Type B pancreatic cell (in vitro differentiated cells): ENCODE measurements at regions not wholly inside any gene's neighbourhood (a gene's known extent, or its start where the extent isn't known, plus 50 kb on each side); places are given as distances from the start of the nearest gene placed in this dataset.

Experiments
- DNase-seq: peaks from one replicate; pipeline ENCODE4 v3.0.0; 2021; ENCODE audit warnings: mixed read lengths; ENCODE audit not compliant: unreplicated experiment; ENCODE audit errors: extremely low spot score
- H3K27ac Mint-ChIP-seq: 2 replicates; pipeline ENCODE4 v1.8.0; 2021; ENCODE audit warnings: mild to moderate bottlenecking, mixed read lengths
- H3K27me3 Mint-ChIP-seq: 2 replicates; pipeline ENCODE4 v1.8.0; 2021; ENCODE audit warnings: mixed read lengths
- H3K36me3 Mint-ChIP-seq: 2 replicates; pipeline ENCODE4 v1.8.0; 2021; ENCODE audit warnings: mixed read lengths
- H3K4me1 Mint-ChIP-seq: one replicate; pipeline ENCODE4 v1.8.0; 2021; ENCODE audit warnings: mixed read lengths; ENCODE audit not compliant: unreplicated experiment
- H3K4me3 Mint-ChIP-seq: 2 replicates; pipeline ENCODE4 v1.8.0; 2021; ENCODE audit warnings: mild to moderate bottlenecking, mixed read lengths
- H3K9me3 Mint-ChIP-seq: 2 replicates; pipeline ENCODE4 v1.8.0; 2021; ENCODE audit warnings: mixed read lengths
- CTCF ChIP-seq: fragments of 200-600 bp; sonication (generic); conservative IDR thresholded peaks from 2 replicates; pipeline ENCODE4 v1.5.0; 2021; ENCODE audit warnings: antibody characterized with exemption, mild to moderate bottlenecking

- Mint-ChIP-seq H3K27ac (no peak overlapping the region), H3K4me1 (no peaks in the 10 kb centered on the region), H3K36me3 (no peaks in the 10 kb centered on the region), H3K27me3 (no peaks in the 10 kb centered on the region), H3K9me3 (no peaks in the 10 kb centered on the region), H3K4me3 (no peak overlapping the region)
- no peak for TF ChIP-seq CTCF
- no peak for DNase-seq
These were observed 153.0 kb upstream of the ROBO2 start for GRCh38 chr3:76886761-76887500.

GRCh38 chr3:76888856-76889255, 151.0 kb upstream of the ROBO2 start:
- no peak for DNase-seq
- no peak overlapping the region for H3K27ac Mint-ChIP-seq
- H3K36me3 Mint-ChIP-seq: no peaks in the 10 kb centered on the region
- no peak overlapping the region for H3K4me3 Mint-ChIP-seq
- no peaks in the 10 kb centered on the region for H3K9me3 Mint-ChIP-seq
- no peaks in the 10 kb centered on the region for H3K27me3 Mint-ChIP-seq
- TF ChIP-seq CTCF: no peak
- H3K4me1 Mint-ChIP-seq: peaks cover under 1% of the 10 kb centered on the region

- TF ChIP-seq CTCF: no peak
- no peaks in the 10 kb centered on the region for H3K36me3 Mint-ChIP-seq
- H3K4me3 Mint-ChIP-seq: no peak overlapping the region
- no peak for DNase-seq
- no peaks in the 10 kb centered on the region for H3K9me3 Mint-ChIP-seq
- no peak overlapping the region for H3K27ac Mint-ChIP-seq
- no peaks in the 10 kb centered on the region for H3K27me3 Mint-ChIP-seq
- H3K4me1 Mint-ChIP-seq: peaks cover 3% of the 10 kb centered on the region
These were observed 150.0 kb upstream of the ROBO2 start for GRCh38 chr3:76889911-76890310.

GRCh38 chr3:76897076-76897475, 142.8 kb upstream of the ROBO2 start:
- no peak for DNase-seq
- Mint-ChIP-seq H3K27me3 (no peaks in the 10 kb centered on the region), H3K36me3 (no peaks in the 10 kb centered on the region), H3K27ac (no peak overlapping the region), H3K4me1 (peaks cover 8% of the 10 kb centered on the region), H3K9me3 (peaks cover 4% of the 10 kb centered on the region), H3K4me3 (no peak overlapping the region)
- TF ChIP-seq CTCF: no peak

- Mint-ChIP-seq H3K9me3 (peaks cover 4% of the 10 kb centered on the region), H3K4me1 (peaks cover 4% of the 10 kb centered on the region), H3K27ac (no peak overlapping the region), H3K36me3 (no peaks in the 10 kb centered on the region), H3K4me3 (no peak overlapping the region), H3K27me3 (no peaks in the 10 kb centered on the region)
- no peak for DNase-seq
- no peak for TF ChIP-seq CTCF
These were observed 139.3 kb upstream of the ROBO2 start for GRCh38 chr3:76900596-76900995.
